MM.1S (cell line): ENCODE measurements at regions not wholly inside any gene's neighbourhood (a gene's known extent, or its start where the extent isn't known, plus 50 kb on each side); places are given as distances from the start of the nearest gene placed in this dataset.
"Not testable (repeated sequence)": the region's sequence is repeated elsewhere in the genome, so short reads cannot be mapped to it uniquely, and the experiment has no call there.

ENCODE experiments used
- CTCF ChIP-seq: fragments of 300-600 bp; sonication (generic); IDR thresholded peaks from 2 replicates; pipeline ENCODE4 v1.5.1; 2016; ENCODE audit warnings: antibody characterized with exemption, low read length, mixed read lengths
- EZH2 ChIP-seq: fragments of 300-600 bp; sonication (generic); optimal IDR thresholded peaks from 2 replicates; pipeline ENCODE3; 2017; ENCODE audit warnings: low read depth, mild to moderate bottlenecking, antibody characterized with exemption, low read length, mixed read lengths

DNA sequence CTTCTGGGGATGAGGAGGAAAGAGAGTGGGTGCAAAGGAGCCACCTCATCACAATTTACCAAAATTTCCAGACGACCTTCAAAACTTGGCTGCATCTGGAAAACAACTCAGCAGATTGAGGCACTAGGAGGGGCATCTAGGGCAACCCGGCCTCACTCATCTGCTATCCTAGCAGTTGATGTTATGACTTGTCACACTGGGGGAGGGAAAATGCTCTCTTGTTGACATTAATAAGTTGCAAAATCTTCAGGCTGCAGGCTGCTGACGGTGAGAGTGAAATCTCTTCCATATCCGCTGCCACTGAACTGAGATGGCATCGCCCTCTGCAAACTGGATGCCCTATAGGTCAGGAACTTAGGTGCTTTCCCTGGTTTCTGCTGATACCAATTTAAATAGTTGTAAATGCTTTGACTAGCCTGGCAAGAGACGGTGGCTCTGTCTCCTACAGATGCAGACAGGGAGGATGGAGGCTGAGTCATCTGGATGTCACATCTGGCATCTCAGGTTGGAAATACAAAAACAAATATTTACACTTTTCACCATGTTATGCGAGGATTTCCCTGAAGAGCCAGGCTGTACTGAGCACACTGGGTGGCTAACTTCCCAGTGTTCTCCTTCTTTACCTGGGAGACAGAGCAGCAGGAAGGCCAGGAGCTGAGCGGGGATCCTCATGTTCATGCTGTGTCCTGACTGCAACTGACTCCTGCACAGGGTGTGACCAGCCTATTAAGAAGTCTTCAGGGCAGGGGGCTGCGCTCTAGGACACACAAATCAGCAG is 209.2 kb downstream of the ANKRD36 start:
- TF ChIP-seq CTCF, EZH2: not testable (repeated sequence)
